ENCODE measurements at regions not wholly inside any gene's neighbourhood (a gene's known extent, or its start where the extent isn't known, plus 50 kb on each side); places are given as distances from the start of the nearest gene placed in this dataset.

- peaks cover 2% of the 10 kb centered on the region for H3K36me3 Mint-ChIP-seq
- DNase-seq (no peak), ATAC-seq (no peak)
- H3K27ac Mint-ChIP-seq = no peak overlapping the region
- peaks cover 12% of the 10 kb centered on the region for H3K4me1 Mint-ChIP-seq
- H3K4me3 Mint-ChIP-seq = no peak overlapping the region
- H3K27me3 Mint-ChIP-seq = peaks cover 4% of the 10 kb centered on the region
- H3K9me3 Mint-ChIP-seq (ENCODE audit: low read depth) = no peaks in the 10 kb centered on the region
- CTCF ChIA-PET = no interaction called here
Observed at GRCh38 chr9:99601571-99602111, 220.0 kb upstream of the NR4A3 start.

GRCh38 chr9:99602854-99603253 is 218.8 kb upstream of the NR4A3 start:
- Mint-ChIP-seq H3K4me1 (peaks cover 14% of the 10 kb centered on the region), H3K36me3 (peaks cover 2% of the 10 kb centered on the region), H3K4me3 (no peak overlapping the region), H3K9me3 (ENCODE audit: low read depth) (no peaks in the 10 kb centered on the region), H3K27me3 (peaks cover 8% of the 10 kb centered on the region), H3K27ac (no peak overlapping the region)
- DNase-seq = no peak
- CTCF ChIA-PET = no interaction called here
- no peak for ATAC-seq

- no peaks in the 10 kb centered on the region for H3K9me3 Mint-ChIP-seq (ENCODE audit: low read depth)
- ATAC-seq (no peak), DNase-seq (no peak)
- H3K4me3 Mint-ChIP-seq = no peak overlapping the region
- peaks cover 8% of the 10 kb centered on the region for H3K27me3 Mint-ChIP-seq
- no peak overlapping the region for H3K27ac Mint-ChIP-seq
- CTCF ChIA-PET = no interaction called here
- peaks cover 2% of the 10 kb centered on the region for H3K36me3 Mint-ChIP-seq
- peaks cover 14% of the 10 kb centered on the region for H3K4me1 Mint-ChIP-seq
Observed at GRCh38 chr9:99605016-99605743, 216.5 kb upstream of the NR4A3 start.

GRCh38 chr9:99606296-99606695 is 215.4 kb upstream of the NR4A3 start:
- DNase-seq (no peak), ATAC-seq (no peak)
- H3K36me3 Mint-ChIP-seq = peaks cover 2% of the 10 kb centered on the region
- no peak overlapping the region for H3K4me3 Mint-ChIP-seq
- H3K4me1 Mint-ChIP-seq = peaks cover 14% of the 10 kb centered on the region
- H3K9me3 Mint-ChIP-seq (ENCODE audit: low read depth) = peaks cover 2% of the 10 kb centered on the region
- H3K27ac Mint-ChIP-seq = no peak overlapping the region
- CTCF ChIA-PET = no interaction called here
- peaks cover 8% of the 10 kb centered on the region for H3K27me3 Mint-ChIP-seq

GRCh38 chr9:99606957-99607356 is 214.7 kb upstream of the NR4A3 start:
- peaks cover 2% of the 10 kb centered on the region for H3K36me3 Mint-ChIP-seq
- DNase-seq (no peak), ATAC-seq (no peak)
- peaks cover 8% of the 10 kb centered on the region for H3K27me3 Mint-ChIP-seq
- no peak overlapping the region for H3K4me3 Mint-ChIP-seq
- no peak overlapping the region for H3K27ac Mint-ChIP-seq
- peaks cover 2% of the 10 kb centered on the region for H3K9me3 Mint-ChIP-seq (ENCODE audit: low read depth)
- CTCF ChIA-PET = no interaction called here
- H3K4me1 Mint-ChIP-seq = peaks cover 14% of the 10 kb centered on the region

GRCh38 chr9:99607842-99608448 is 213.7 kb upstream of the NR4A3 start:
- Mint-ChIP-seq H3K9me3 (ENCODE audit: low read depth) (peaks cover 2% of the 10 kb centered on the region), H3K27ac (no peak overlapping the region), H3K4me3 (no peak overlapping the region), H3K4me1 (peaks cover 10% of the 10 kb centered on the region), H3K27me3 (peaks cover 8% of the 10 kb centered on the region), H3K36me3 (peaks cover 2% of the 10 kb centered on the region)
- ATAC-seq (no peak), DNase-seq (no peak)
- CTCF ChIA-PET = no interaction called here

GRCh38 chr9:99614341-99614740 is 207.3 kb upstream of the NR4A3 start:
- peaks cover 2% of the 10 kb centered on the region for H3K27me3 Mint-ChIP-seq
- ATAC-seq = no peak
- H3K4me1 Mint-ChIP-seq = no peaks in the 10 kb centered on the region
- no peak overlapping the region for H3K4me3 Mint-ChIP-seq
- no peaks in the 10 kb centered on the region for H3K36me3 Mint-ChIP-seq
- DNase-seq = no peak
- H3K9me3 Mint-ChIP-seq (ENCODE audit: low read depth) = peaks cover 2% of the 10 kb centered on the region
- CTCF ChIA-PET = no interaction called here
- no peak overlapping the region for H3K27ac Mint-ChIP-seq

- Mint-ChIP-seq H3K4me1 (no peaks in the 10 kb centered on the region), H3K4me3 (no peak overlapping the region), H3K9me3 (ENCODE audit: low read depth) (no peaks in the 10 kb centered on the region), H3K27me3 (peaks cover 9% of the 10 kb centered on the region), H3K36me3 (no peaks in the 10 kb centered on the region), H3K27ac (no peak overlapping the region)
- CTCF ChIA-PET = no interaction called here
- ATAC-seq (no peak), DNase-seq (no peak)
Observed at GRCh38 chr9:99621040-99621439, 200.6 kb upstream of the NR4A3 start.

GRCh38 chr9:99622679-99623078 is 199.0 kb upstream of the NR4A3 start:
- ATAC-seq = no peak
- Mint-ChIP-seq H3K9me3 (ENCODE audit: low read depth) (no peaks in the 10 kb centered on the region), H3K27ac (no peak overlapping the region), H3K36me3 (no peaks in the 10 kb centered on the region), H3K4me1 (no peaks in the 10 kb centered on the region), H3K4me3 (no peak overlapping the region), H3K27me3 (peaks cover 12% of the 10 kb centered on the region)
- CTCF ChIA-PET = no interaction called here
- DNase-seq = no peak

GRCh38 chr9:99623780-99624364 is 197.8 kb upstream of the NR4A3 start:
- no peak overlapping the region for H3K27ac Mint-ChIP-seq
- H3K4me3 Mint-ChIP-seq = no peak overlapping the region
- CTCF ChIA-PET = no interaction called here
- peaks cover 2% of the 10 kb centered on the region for H3K4me1 Mint-ChIP-seq
- peaks cover 12% of the 10 kb centered on the region for H3K27me3 Mint-ChIP-seq
- ATAC-seq = no peak
- no peaks in the 10 kb centered on the region for H3K36me3 Mint-ChIP-seq
- H3K9me3 Mint-ChIP-seq (ENCODE audit: low read depth) = no peaks in the 10 kb centered on the region
- no peak for DNase-seq

GRCh38 chr9:99624499-99625233 is 197.0 kb upstream of the NR4A3 start:
- Mint-ChIP-seq H3K27me3 (peaks cover 12% of the 10 kb centered on the region), H3K4me3 (no peak overlapping the region), H3K9me3 (ENCODE audit: low read depth) (no peaks in the 10 kb centered on the region), H3K36me3 (no peaks in the 10 kb centered on the region), H3K27ac (no peak overlapping the region), H3K4me1 (peaks cover 2% of the 10 kb centered on the region)
- DNase-seq (no peak), ATAC-seq (no peak)
- CTCF ChIA-PET = no interaction called here

- CTCF ChIA-PET = no interaction called here
- DNase-seq (no peak), ATAC-seq (no peak)
- no peak overlapping the region for H3K27ac Mint-ChIP-seq
- peaks cover 9% of the 10 kb centered on the region for H3K27me3 Mint-ChIP-seq
- H3K4me3 Mint-ChIP-seq = no peak overlapping the region
- H3K36me3 Mint-ChIP-seq = no peaks in the 10 kb centered on the region
- H3K4me1 Mint-ChIP-seq = peaks cover 2% of the 10 kb centered on the region
- H3K9me3 Mint-ChIP-seq (ENCODE audit: low read depth) = no peaks in the 10 kb centered on the region
Observed at GRCh38 chr9:99626426-99626825, 195.3 kb upstream of the NR4A3 start.

GRCh38 chr9:99628285-99628684 is 193.4 kb upstream of the NR4A3 start:
- H3K4me3 Mint-ChIP-seq = no peak overlapping the region
- no peaks in the 10 kb centered on the region for H3K9me3 Mint-ChIP-seq (ENCODE audit: low read depth)
- peaks cover 7% of the 10 kb centered on the region for H3K27me3 Mint-ChIP-seq
- no peak overlapping the region for H3K27ac Mint-ChIP-seq
- no peak for DNase-seq
- CTCF ChIA-PET = interaction anchor here (0.8 kb wide), 1 partner anchor 9 kb away, joined by 3 read pairs; no protein-coding TSS in a partner anchor
- H3K4me1 Mint-ChIP-seq = peaks cover 2% of the 10 kb centered on the region
- H3K36me3 Mint-ChIP-seq = no peaks in the 10 kb centered on the region
- ATAC-seq = no peak

All from activated CD8-positive, alpha-beta memory T cell treated with anti-CD3 and anti-CD28 coated beads, Interleukin-2, amount 10 ng/mL, durations not matched to agents 7 days and 5 days (primary cell).